HG02678 (cell line): ENCODE measurements at regions not wholly inside any gene's neighbourhood (a gene's known extent, or its start where the extent isn't known, plus 50 kb on each side); places are given as distances from the start of the nearest gene placed in this dataset.

Experiments
- ATAC-seq: cut with Tn5 transposase; IDR thresholded peaks from one replicate; pipeline ENCODE4 v1.9.1; 2021; ENCODE audit warnings: mild to moderate bottlenecking, moderate library complexity; ENCODE audit not compliant: unreplicated experiment

GRCh38 chr2:118525346-118525745, 322.1 kb downstream of the EN1 start:
- ATAC-seq, result no peak

DNA sequence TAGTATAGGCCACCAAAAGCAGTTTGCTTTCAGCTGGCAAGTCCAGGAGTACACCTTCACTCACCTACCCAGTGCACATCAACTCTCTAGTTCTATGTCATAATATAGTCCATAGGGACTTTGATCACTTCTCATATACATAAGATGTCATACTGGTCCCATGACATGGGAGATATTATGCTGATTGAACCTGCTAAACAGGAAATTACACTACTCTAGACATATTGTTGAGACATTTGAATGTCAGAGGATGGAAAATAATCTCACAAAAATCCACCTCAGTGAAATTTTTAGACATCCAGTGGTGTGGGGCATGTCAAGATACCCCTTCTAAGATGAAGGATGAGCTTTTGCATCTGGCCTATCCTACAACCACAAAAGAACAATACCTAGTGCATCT, 322.5 kb downstream of the EN1 start:
- ATAC-seq, result no peak

DNA sequence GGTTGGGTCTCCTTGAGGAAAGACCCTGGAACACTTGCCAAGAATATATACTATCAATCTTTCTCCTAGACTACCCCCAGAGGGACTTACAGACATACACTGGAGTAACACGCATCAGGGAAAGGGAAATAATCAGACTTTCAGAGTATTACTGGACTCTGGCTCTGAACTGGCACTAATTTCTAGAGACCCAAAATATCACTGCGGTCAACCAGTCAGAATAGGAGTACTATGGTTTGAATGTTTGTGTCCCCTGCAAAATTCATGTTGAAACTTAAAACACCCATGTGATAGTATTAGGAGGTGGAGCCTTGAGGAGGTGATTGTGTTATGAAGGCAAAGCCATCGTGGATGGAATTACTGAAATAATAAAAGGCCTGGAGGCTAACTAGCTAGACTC, 323.7 kb downstream of the EN1 start:
- no peak for ATAC-seq

DNA sequence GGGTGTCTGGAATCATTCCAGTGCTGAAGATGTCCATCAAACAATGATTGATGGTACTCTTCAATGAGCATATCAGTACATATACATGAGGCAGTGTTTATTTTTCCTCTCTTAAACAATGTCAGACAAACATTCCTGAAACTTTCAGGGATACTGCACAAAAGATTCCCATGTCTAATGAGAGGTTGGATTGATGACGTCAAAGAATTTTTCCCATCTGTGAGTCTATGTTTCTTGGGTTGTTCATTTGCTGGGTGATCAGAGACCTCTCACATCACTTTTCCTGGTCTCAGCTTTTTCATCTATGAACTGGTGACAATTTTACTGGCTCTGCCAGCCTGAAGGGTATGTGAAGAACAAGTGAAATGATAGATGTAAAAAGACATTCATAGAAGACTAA, 325.5 kb downstream of the EN1 start:
- ATAC-seq, result no peak

- no peak for ATAC-seq
These were observed 326.2 kb downstream of the EN1 start for GRCh38 chr2:118521272-118521671.

DNA sequence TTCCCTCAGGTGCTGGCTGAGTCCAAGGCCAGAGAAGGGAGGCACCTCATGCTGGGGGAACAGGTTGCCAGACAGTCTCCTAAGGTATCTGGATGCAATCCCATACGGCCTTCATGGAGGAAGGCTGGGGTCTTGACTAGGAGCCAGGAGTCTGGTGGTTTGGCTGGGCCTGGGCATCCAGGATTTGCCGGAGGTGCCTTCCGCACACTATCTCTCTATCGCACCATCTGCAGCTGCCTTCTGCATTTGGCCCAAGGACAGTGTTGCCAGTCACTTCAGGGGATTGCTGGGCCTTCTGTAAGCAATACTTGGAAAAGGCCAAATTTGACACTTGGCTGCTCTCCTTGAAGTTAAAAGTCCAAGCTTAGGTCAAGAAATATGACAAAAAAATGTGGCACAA, 327.2 kb downstream of the EN1 start:
- ATAC-seq, result no peak

GRCh38 chr2:118519511-118519910, 327.9 kb downstream of the EN1 start:
- no peak for ATAC-seq

- no peak for ATAC-seq
These were observed 336.6 kb downstream of the EN1 start for GRCh38 chr2:118510807-118511206.

GRCh38 chr2:118509319-118510004, 338.0 kb downstream of the EN1 start:
- ATAC-seq, result no peak

DNA sequence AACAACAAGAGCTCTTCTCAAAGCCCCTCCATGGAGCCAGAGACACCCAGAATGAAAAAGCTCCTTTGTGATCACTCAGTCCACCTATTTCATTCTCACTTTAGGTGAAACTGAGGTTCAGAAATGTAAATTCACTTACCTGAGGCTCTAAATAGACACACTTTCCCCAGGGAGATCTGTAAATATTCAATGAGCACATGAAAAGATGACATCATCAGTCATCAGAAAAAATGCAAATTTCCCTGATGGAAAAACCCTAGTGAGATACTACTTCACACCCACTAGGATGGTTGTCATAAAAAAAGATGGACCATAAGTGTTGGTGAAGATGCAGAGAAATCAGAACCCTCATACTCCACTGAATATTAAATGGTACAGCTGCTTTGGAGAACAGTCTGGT, 339.2 kb downstream of the EN1 start:
- ATAC-seq, result no peak

- ATAC-seq, result no peak
These were observed 342.0 kb downstream of the EN1 start for GRCh38 chr2:118505436-118505835.

- ATAC-seq, result no peak
These were observed 345.3 kb downstream of the EN1 start for GRCh38 chr2:118502106-118502505.

DNA sequence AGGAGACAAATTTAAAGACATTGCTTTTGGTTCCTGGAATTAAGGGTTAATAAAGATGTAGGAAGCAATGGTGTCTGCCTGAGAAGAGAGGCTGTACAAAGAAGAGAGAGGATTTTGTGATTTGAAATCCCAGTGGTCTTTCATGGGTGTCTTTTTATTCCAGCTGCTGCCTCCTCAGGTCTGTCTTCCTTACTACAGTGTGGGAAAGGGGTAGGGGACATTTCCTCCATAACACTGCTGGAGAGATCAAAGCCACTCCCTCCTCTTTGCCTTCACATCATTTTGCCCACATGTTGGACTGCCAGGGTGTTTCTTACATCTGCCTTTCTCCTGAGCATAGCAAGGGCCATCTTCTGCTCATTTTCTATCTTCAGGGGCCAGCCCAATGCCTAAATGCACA, 348.5 kb downstream of the EN1 start:
- no peak for ATAC-seq

DNA sequence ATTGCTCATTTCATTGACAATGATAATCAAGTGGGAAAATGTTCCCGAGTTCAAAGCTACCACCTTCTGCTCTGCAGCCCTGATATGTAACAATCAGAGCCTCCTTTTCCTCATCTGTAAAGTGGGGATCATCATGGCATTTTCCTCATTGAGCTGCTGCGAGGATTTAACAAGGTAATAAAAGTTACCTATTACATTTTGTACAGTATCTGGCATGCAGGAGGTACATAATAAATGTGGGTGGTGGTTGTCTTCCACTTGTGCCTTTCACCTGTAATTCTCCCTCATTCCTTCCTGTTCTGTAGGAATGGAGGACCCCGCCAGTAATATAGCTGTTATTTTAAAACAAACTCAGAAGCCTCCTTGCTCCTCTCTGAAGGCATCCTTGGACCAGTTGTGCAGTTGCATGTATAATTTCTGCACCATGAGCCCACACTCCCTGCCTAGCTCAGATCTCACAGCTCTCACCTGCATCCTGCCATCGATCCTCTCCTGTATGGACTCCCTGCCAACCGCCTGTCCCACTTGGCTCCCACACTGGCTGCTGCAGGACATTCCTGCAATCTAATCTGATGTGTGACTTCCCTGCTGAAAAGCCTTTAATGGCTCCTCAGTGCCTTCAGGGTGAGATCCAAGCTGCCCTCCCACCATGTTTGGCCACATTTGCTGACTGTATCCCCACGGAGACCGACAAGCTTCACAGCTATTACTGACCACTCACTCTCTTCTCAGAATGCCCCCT, 350.4 kb downstream of the EN1 start:
- ATAC-seq, result no peak

DNA sequence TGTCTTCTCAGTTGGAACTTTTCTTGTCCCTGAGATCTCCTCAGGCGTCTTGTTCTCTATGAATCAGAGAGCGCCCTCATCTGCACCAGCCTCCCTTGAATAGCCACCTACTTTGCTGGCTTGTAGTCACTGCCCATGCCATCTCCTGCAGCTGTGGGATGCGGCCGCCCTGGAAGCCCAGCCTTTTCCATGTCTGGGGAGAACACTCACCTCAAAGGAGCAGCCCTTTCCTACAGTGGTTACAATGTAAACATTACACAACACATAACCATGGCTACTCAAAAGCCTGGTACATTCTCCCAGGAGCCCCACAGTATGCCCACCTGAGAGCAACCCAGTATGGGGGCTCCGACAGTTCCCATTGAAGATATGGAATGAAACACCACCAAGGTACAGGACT, 351.0 kb downstream of the EN1 start:
- ATAC-seq, result no peak

GRCh38 chr2:118495290-118495689, 352.2 kb downstream of the EN1 start:
- ATAC-seq, result no peak

GRCh38 chr2:118493213-118493612, 354.2 kb downstream of the EN1 start:
- no peak for ATAC-seq

GRCh38 chr2:118492335-118492734, 355.1 kb downstream of the EN1 start:
- ATAC-seq, result no peak

DNA sequence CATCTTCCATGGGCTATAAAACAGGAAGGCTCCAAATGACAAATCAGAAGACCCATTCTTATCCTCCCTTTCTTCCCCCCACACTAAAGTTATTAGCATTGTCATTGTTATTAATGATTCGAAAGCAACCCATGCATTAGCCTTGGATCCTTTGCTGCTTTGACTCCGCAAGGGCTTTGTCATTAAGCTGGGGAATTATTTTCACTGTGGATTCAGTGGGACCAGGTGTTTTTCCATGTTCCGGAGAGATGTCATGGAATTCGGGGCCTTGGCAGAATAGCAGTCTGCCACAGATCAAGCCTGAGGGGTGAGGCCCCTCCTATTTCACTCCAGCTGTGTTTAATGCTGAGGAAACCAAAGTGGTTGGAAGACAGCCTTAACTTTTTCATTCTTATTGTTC, 357.1 kb downstream of the EN1 start:
- no peak for ATAC-seq

DNA sequence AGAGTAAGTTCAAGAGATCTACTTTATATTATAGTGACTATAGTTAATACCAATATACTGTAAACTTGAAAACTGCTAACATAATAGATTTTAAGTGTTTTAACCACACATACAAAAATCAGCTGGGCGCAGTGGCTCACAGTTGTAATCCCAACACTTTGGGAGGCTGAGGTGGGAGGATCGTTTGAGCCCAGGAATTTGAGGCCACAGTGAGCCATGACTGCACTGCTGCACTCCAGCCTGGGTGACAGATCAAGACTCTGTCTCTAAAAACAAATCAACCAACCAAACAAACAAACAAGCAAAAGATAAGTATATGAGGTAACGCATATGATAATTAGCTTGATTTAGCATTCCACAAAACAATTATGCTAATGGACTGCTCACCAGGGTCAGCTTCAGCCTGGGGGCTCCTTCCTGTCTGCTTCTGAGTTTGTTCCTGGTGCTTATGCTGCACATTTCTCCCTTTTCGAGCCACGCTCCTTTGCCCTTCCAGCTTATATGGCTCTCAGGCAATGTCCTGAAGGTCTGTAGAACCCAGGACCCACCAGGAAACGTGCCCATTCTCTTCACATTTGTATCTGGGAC, 357.6 kb downstream of the EN1 start:
- ATAC-seq, result no peak

- no peak for ATAC-seq
These were observed 366.1 kb downstream of the EN1 start for GRCh38 chr2:118481299-118481698.

DNA sequence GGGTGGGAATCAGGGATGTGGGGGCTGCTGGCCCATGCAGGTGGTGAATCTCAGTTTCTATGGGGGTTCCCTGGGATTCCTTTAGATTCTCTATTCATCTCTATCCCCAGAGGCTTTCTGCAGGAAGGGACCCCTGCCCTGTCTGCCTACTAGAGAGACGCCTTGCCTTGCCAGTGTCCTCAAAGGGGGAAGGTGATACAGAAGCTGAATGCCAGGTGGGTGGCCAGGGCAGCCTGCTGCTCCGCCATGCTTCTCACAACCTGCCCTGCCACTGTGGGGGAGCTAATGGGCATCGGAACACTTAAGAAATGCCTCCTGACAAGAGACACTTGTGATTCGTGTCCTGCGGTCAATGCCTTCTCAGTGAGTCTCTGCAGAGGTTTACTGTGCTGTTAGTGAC, 368.4 kb downstream of the EN1 start:
- ATAC-seq, result no peak
